OCI-M2 (cell line): ENCODE measurements at regions not wholly inside any gene's neighbourhood (a gene's known extent, or its start where the extent isn't known, plus 50 kb on each side); places are given as distances from the start of the nearest gene placed in this dataset.

Experiments used
- DNase-seq: peaks from one replicate; lab custom pipeline; 2025; ENCODE audit not compliant: unreplicated experiment; lab: John Stamatoyannopoulos, UW

DNA sequence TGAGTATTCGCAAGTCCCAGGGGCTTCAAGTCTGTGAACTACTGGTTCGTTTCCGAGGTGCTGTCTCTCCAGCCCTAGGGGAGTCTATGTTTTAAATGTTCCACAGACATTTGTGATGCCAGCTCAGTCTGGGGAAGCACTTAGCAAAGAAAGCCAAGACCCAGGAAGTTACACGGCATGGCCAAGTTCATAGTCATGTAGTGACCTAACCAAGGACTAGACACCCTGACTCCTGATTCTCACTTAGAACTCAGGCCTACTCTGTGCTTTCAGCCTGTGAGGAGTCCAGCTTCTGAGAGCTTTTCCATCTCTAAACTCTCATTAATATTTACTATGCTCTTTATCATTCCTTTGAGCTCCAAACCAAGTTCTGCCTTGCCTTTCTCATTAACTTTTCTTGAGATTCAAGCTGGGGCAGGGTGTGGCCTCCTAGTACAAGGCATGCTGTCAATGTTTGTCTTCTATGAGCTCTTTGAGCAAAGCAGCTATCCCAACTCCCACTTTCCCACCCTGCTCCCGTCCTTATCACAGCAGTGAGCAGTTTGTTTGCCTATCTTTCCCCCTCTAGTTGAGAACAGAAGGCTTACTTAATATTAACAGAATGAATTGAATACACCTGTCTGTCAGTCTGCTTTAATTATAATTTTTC lies 105.4 kb upstream of the FAM9C start:
- DNase-seq: no peak

GRCh38 chrX:13147733-13148132 lies 103.3 kb upstream of the FAM9C start:
- DNase-seq: no peak

GRCh38 chrX:13147147-13147546 lies 102.7 kb upstream of the FAM9C start:
- no peak for DNase-seq

- DNase-seq: no peak
Measured at GRCh38 chrX:13144927-13145655, 100.7 kb upstream of the FAM9C start.

DNA sequence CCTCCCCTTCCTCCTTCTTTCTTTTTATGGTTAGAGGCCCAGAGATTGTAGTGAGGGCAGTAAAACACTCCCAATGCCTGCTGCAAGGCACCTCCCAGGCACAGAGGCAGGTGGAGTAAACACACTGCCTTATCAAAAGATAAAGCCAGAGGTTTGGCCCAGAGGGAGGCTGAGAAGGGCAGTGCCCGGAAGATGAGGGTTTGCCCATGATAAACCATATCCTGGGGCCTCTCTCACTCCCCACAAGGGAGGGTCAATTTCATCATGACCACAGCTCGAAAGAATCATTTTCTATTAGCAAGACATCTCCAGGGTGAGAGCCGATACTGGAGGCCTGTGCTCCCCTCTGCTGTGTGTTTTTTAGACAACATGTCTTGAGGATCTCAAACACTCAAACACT lies 98.5 kb upstream of the FAM9C start:
- peak; percentile 14 for DNase-seq

DNA sequence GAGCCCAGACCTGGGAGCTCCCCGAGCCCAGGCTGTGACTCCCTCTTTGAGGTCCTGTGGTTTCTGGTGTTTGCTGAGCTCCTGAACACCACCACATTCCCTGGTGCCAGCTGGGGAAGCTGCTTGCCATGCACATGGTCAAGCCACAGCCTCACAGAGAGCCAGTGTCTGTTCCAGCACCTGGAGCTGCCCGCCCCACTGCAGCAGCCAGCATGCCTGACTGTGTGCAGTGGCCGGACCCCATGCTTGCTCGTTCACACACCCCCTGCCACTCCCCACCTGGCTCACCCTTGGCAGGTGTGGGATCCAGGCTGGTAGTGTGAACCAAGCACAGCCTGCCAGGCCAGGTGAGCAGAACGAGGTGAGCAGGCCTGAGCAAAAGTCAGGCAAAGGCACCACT lies 95.6 kb upstream of the FAM9C start:
- DNase-seq: no peak

DNA sequence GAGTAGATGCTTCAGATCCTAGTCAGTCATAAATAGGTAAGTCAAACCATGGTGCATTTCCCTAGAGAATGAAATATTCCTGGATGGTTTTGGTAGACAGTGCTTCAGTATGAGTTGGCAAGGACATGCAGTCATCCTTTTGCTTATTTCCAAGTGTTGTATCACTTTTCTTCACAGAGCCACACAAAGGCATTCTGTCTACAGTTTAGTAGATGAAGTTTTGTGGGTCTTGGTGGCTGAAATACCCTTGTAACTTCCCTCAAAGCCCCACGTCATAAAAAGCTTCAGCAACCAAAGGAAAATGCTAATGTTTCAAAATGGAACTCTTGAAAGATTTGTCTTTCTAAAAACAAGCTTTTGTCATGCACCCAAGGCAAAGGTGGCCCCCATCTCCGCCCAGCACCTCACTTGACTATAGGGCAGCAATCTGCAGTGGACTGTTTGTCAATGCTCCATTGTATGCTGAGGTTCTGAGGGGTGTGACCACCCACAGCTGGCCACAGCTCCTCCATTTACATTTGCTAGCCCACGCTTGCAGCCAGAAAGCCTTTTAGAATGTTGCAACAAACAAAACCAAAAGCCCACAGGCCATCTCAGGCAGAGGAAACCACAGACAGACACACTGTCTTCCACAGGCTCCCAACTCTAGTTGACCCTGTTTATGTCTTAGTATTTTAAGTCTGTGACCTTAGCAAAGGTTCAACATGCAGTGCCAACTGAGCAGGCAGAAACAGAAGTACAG lies 87.1 kb upstream of the FAM9C start:
- DNase-seq: no peak

DNA sequence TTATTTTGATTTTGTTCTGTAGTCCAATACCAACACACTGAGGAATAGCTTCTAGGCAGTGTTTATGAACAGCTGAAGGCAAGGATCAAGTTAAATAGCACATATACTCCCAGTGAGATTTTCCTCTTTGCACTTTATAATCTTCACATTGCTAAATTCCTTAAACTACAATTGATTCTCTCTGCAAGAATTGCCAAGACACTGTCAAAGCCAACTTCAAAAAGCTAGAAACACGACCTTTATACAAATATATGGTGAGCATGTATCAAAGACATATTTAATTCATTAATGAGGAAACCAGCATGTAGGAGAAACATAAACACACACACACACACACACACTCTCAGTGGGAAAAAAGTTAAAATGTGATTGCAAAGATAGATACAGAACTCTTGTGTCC lies 86.4 kb upstream of the FAM9C start:
- DNase-seq: no peak

DNA sequence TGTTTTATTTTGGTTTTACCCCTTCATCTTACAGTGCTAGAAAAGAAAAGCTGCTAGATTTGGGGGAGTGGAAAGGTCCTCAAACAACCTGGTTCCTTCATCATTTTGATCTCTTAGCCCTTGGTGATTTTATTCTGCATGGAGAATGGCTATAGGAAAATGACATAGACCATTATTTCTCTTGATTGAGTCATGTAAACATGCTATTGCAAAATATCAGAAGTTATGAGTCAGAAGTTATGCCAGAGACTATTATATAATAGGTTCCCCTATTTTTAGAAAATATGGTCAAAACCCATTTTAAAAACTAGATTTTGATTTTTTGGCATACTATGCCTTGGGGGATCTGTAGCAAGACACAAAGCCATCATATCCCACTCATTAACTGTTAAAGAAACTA lies 83.7 kb upstream of the FAM9C start:
- no peak for DNase-seq

- no peak for DNase-seq
Measured at GRCh38 chrX:13126775-13127174, 82.4 kb upstream of the FAM9C start.

DNA sequence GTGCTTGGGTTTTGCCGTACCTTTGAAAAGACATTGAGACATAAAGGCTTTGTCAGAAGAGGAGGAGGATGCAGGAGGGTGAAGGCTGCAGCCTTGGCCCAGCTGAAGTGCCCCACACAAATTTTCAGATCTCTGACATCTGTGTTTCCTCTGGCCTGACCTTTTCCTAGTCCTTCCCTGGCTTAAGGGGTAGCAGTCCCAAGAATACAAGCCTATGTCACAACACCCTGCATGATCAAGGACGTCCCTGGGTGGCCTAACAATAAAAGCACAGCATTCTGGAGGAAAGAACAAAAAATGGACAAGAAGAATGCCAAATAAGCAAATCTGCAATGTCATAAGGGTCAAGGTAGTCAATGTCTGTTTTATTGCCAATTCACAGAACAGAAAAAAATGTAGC lies 80.8 kb upstream of the FAM9C start:
- no peak for DNase-seq

DNA sequence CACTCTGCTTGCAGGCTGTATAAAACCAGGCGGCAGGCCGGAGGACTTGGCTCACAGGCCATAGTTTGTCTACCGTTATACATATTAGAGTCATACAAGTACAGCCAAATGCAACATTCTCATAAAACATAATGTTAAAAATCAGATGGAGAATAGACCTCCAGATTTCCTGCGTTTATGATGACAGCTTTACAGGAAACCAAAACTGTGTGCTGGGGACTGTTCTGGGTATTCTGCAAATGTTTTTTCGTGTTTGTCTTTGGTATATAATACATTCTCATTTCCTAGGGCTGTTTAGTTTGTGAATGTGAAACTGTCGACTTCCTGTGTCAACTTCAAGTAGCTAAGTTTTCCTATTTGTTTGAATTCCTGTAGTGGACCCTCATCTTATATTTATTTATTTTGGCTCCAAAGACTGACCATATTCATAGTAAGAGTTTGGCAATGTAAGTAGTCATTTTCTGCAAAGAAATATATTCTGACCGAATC lies 79.5 kb upstream of the FAM9C start:
- no peak for DNase-seq

DNA sequence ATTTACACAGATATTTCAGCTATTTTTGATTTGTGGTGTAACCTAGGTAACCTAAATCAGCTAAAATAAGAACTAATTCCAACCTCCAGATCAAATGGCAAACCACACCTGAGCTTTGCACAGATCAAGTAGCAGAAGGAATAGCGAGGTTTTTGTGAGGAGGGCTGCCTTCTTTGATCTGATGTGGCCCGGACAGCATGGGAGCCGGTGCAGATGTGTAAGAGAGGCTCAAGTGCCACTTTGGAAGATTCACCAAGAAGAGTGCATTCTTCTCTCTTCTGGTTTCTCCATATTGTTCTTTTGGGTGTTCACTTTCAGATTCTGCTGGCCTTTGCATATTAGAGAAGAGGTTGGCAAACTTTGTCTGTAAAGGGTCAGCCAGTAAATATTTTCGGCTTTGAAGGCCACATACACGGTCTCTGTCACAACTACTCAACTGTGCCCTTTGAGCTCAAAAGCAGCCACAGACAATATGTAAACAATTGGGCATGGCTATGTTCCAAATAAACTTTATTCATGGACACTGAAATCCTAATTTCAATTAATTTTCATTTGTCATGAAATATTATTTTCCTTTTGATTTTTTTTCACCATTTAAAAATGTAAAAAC lies 78.9 kb upstream of the FAM9C start:
- no peak for DNase-seq

DNA sequence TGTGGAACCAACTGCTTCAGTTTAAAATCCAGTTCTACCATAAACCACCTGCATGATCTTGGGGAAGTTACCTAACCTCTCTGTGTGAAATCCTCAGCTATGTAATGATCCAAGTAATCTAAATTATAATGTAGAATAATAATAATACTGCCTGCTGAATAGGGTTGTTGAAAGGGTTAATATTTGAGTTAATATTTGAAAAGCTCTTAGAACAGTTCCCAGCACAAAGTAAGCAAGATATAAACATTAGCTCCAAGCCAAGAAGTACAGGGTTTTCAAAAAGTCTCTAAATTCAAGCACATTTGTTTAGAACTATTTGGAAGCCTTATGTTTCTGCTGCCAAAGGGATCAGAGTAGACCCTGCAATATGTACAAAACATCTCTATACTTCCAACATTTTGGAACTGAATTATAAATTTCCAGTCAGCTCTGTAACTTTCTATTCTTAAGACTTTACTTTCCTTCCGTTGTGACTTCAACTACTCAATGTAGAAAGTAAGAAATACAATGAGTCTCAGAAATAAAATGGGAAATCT lies 76.7 kb upstream of the FAM9C start:
- no peak for DNase-seq

DNA sequence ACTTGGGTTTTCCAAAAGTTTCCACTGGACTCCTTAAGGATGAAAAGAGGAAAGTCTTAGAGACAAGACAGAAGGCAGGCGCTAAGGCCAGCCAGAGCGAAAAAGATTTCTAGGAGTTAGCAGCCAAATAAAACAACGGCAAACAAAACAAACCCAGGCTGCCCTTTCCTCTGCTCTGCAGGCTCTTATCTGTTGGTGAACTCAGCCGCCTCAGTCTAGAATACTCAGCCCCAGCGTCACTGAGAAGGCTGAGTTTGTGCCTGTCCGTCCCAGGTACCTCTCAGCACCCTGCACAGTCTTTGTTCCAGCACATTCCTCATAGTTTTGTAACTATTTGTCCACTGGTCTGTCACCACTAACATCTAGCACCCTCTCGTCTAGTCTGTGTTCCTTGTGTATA lies 75.6 kb upstream of the FAM9C start:
- DNase-seq: no peak

DNA sequence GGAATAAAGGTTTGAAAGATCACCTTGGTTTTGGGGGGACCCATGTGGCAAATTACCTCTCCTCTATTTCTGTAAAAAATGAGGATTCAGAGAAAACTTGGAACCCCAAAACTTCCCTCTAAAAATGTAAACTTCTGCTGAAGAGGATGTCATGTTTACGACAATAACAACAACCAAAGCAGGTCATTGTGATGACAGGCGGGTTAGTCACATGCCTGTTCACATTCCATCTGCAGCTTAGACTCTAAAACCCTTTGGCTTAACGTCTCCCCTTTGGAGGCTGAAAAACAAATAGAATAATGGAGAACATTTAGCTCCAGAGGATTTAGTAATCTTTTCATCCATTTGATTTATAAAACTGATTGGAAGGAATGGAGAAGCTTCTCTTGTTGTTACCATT lies 75.0 kb upstream of the FAM9C start:
- no peak for DNase-seq

DNA sequence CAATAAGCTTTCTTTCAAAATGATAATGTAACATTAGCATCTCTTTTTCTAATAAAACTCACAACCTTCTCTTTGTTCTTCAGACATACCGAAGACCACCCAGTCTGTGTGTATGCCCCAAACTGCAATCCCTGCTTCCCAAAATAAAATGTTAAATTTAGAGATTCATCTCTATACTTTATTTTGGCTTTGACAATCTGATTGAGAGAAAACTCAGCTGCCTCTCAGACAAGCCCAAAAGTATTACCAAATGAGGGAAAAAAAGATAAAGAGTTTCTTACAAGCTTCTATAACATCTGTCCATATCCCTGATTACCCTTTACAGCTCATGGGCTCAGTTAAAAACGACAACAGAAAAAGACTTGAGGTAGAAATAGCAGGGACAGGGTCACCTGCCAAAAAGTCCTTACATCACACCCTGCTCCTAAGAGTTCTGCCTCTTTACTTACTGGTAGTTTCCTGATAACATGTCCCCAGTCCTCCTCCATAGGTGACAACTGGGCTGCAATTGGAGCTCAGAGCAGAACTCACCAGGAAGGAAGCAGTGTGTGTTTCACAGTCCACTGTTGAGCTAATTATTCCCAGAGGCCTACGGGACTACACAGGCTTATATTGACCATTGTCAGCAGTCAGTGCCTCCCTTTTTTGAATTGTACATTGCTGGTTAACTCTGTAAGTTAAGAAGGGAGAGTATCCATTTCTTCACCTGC lies 70.9 kb upstream of the FAM9C start:
- DNase-seq: no peak

GRCh38 chrX:13112499-13112898 lies 68.1 kb upstream of the FAM9C start:
- DNase-seq: no peak

DNA sequence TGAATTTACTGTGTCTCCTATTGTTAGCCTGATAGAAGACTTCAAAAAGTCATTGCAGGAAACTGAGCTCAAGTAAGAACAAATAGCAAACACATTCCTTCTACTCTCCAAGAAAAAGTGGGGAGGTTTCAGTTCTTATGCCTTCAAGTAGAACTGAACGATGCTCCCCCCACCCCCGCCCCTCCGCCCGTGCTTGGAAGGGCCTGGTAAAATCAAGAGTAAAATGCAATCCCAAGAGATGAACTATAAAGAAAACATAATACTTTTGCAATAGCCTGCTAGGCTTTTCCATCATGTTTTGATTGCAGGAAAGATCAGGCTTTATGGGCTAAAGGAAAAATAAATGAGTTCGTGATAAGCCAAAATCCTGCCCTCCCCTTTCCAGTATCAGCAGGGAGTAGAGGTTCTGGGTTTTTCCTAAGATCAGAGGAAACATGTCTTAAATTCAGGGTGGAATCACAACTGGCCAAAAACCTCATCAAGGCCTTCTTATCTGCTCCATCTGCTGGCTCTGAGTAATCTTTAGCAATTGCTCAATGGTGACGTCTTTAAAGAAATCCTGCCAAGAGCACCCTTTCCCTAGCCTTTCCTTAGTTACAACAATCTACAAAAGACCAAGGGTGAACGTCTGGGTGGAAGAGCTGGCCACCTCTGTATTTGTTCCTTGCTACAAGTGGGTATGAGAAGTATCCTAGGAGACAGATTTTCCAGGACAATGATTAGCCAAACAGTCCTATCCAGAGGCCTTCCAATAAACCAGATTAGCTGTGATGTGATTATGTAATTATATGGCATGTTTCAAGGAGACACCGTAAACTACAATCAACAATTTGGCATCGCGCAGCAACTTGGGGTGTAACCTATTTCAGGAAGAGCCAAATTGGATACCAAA lies 66.3 kb upstream of the FAM9C start:
- no peak for DNase-seq

- no peak for DNase-seq
Measured at GRCh38 chrX:13109817-13110216, 65.4 kb upstream of the FAM9C start.
